Ishikawa (cell line): ENCODE measurements at regions not wholly inside any gene's neighbourhood (a gene's known extent, or its start where the extent isn't known, plus 50 kb on each side); places are given as distances from the start of the nearest gene placed in this dataset.

ENCODE experiments used
- CEBPB ChIP-seq: IDR thresholded peaks from 2 replicates; pipeline ENCODE4 v1.6.1; 2012
- CREB1 ChIP-seq: IDR thresholded peaks from 2 replicates; pipeline ENCODE4 v1.6.1; 2012; ENCODE audit warnings: low read depth
- EGR1 ChIP-seq: IDR thresholded peaks from 2 replicates; pipeline ENCODE4 v1.6.1; 2012
- EP300 ChIP-seq: IDR thresholded peaks from 2 replicates; pipeline ENCODE4 v1.6.1; 2012; ENCODE audit warnings: borderline replicate concordance
- FOXM1 ChIP-seq: IDR thresholded peaks from 2 replicates; pipeline ENCODE4 v1.6.1; 2012; ENCODE audit warnings: low read depth, borderline replicate concordance
- NFIC ChIP-seq: IDR thresholded peaks from 2 replicates; pipeline ENCODE4 v1.6.1; 2012
- RAD21 ChIP-seq: IDR thresholded peaks from 2 replicates; pipeline ENCODE4 v1.6.1; 2012; ENCODE audit warnings: low read depth
- TAF1 ChIP-seq: IDR thresholded peaks from 2 replicates; pipeline ENCODE4 v1.6.1; 2012; ENCODE audit warnings: low read depth, mild to moderate bottlenecking
- TCF12 ChIP-seq: IDR thresholded peaks from 2 replicates; pipeline ENCODE4 v1.6.1; 2012; ENCODE audit warnings: low read depth
- TEAD4 ChIP-seq: IDR thresholded peaks from 2 replicates; pipeline ENCODE4 v1.6.1; 2012
- YY1 ChIP-seq: IDR thresholded peaks from 2 replicates; pipeline ENCODE4 v1.6.1; 2012; ENCODE audit warnings: low read depth
- ZBTB7A ChIP-seq: IDR thresholded peaks from 2 replicates; pipeline ENCODE4 v1.6.1; 2012; ENCODE audit warnings: low read depth
- TF ChIP-seq, protein P1 (sequence below): IDR thresholded peaks from 2 replicates; pipeline ENCODE4 v1.6.1; 2012
- TF ChIP-seq, protein P2 (sequence below): IDR thresholded peaks from 2 replicates; pipeline ENCODE4 v1.6.1; 2012; ENCODE audit warnings: low read depth, mild to moderate bottlenecking
- TF ChIP-seq, protein P3 (sequence below): IDR thresholded peaks from 2 replicates; pipeline ENCODE4 v1.6.1; 2012

DNA sequence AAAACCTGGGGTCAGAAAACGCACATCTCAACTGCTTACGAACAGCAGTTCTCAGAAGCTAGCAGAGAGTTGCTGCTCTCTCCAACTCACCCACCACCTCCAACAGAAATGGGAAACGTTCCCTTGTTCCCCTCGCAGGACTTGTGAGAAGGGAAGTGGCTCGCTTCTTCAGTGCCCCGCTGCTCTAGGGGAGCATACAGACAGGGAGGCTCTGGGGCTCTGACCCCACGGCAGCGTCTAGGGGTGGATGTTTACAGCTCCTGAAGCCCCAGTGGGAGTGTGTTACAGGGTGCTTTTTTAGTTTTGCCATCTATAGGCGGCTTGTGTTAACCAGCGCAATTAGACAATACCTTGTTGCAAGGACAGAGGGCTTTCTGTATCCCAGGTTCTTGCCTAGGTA is 267.7 kb upstream of the ACTBL2 start:
- TF ChIP-seq, protein P1, sequence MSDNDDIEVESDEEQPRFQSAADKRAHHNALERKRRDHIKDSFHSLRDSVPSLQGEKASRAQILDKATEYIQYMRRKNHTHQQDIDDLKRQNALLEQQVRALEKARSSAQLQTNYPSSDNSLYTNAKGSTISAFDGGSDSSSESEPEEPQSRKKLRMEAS = no peak
- TF ChIP-seq RAD21 (no peak), ZBTB7A (no peak), NFIC (no peak), CEBPB (no peak), EP300 (no peak)
- TF ChIP-seq, protein P2, sequence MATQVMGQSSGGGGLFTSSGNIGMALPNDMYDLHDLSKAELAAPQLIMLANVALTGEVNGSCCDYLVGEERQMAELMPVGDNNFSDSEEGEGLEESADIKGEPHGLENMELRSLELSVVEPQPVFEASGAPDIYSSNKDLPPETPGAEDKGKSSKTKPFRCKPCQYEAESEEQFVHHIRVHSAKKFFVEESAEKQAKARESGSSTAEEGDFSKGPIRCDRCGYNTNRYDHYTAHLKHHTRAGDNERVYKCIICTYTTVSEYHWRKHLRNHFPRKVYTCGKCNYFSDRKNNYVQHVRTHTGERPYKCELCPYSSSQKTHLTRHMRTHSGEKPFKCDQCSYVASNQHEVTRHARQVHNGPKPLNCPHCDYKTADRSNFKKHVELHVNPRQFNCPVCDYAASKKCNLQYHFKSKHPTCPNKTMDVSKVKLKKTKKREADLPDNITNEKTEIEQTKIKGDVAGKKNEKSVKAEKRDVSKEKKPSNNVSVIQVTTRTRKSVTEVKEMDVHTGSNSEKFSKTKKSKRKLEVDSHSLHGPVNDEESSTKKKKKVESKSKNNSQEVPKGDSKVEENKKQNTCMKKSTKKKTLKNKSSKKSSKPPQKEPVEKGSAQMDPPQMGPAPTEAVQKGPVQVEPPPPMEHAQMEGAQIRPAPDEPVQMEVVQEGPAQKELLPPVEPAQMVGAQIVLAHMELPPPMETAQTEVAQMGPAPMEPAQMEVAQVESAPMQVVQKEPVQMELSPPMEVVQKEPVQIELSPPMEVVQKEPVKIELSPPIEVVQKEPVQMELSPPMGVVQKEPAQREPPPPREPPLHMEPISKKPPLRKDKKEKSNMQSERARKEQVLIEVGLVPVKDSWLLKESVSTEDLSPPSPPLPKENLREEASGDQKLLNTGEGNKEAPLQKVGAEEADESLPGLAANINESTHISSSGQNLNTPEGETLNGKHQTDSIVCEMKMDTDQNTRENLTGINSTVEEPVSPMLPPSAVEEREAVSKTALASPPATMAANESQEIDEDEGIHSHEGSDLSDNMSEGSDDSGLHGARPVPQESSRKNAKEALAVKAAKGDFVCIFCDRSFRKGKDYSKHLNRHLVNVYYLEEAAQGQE = no peak

DNA sequence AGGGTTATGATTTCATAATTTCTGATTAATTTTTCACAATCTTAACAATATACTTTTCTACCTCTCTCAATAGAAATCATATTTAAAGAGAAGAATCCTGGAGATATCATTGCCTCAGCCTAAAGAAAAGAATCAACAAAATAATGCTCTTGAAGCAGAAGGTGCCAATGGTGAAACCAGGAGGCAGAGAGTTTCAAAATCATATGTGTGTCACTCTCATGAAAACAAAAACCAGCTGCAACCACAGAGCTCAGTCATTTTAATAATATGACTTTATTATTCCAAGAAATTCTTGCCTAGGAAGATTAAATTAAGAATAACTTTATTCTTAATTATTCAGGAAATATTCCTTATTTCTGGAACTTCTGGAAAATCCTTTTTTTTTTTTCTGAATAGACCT is 266.8 kb upstream of the ACTBL2 start:
- no peak for TF ChIP-seq RAD21
- TF ChIP-seq EGR1 = no peak
- TF ChIP-seq FOXM1 = no peak
- TF ChIP-seq TCF12 = no peak
- TF ChIP-seq NFIC = no peak
- TF ChIP-seq, protein P2 = no peak
- no peak for TF ChIP-seq CREB1
- TF ChIP-seq, protein P1 = no peak
- TF ChIP-seq, protein P3, sequence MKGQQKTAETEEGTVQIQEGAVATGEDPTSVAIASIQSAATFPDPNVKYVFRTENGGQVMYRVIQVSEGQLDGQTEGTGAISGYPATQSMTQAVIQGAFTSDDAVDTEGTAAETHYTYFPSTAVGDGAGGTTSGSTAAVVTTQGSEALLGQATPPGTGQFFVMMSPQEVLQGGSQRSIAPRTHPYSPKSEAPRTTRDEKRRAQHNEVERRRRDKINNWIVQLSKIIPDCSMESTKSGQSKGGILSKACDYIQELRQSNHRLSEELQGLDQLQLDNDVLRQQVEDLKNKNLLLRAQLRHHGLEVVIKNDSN = no peak
- TF ChIP-seq YY1 = no peak
- TF ChIP-seq TAF1 = no peak
- no peak for TF ChIP-seq ZBTB7A
- TF ChIP-seq TEAD4 = no peak

DNA sequence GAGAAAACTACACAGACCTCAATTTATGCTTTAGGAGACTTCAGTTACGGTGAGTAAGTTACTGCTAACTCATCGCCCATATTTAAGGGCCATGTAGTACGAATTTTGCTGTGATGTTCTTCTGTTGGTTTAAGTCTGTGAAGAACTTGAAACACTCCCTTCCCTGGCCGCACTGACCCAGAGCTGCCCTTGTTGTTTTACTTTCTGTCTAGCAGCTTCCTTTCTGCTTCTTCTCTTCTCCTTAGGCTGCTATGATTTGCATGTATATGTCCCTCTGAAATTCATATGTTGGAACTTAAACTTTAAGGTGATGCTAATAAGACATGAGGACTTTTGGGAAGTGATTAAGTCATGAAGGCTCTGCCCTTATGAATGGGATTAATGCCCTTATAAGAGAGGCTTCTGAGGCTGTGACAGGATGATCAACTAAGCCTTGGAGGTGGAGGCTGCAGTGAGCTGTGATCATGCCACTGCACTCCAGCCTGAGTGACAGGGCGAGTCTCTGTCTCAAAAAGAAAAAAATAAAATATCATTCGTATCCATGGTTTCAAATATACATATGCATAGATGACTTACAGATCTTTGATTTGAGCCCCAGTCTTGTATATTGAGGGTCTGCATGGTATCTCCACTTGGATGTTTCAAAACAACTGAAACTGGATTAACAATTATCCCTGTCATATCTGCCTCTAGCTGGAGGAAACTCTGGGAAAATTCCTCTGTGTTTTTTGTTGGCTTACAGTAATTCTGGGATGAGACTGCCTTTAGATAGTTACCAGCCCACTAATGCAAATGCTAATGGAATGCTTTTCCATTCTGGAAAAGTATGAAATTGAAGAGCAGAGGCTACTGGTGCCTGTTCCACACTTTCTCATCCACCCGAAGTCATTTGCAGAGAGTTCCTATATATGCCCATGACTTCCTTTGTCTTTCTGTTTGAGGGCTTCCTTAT is 263.4 kb upstream of the ACTBL2 start:
- TF ChIP-seq YY1 (no peak), NFIC (no peak), FOXM1 (no peak), EGR1 (no peak), RAD21 (no peak), TCF12 (no peak), EP300 (no peak), CREB1 (no peak), TEAD4 (no peak), ZBTB7A (no peak), TAF1 (no peak), CEBPB (no peak)
- TF ChIP-seq, protein P2 = no peak
- TF ChIP-seq, protein P1 = no peak
- TF ChIP-seq, protein P3 = no peak

DNA sequence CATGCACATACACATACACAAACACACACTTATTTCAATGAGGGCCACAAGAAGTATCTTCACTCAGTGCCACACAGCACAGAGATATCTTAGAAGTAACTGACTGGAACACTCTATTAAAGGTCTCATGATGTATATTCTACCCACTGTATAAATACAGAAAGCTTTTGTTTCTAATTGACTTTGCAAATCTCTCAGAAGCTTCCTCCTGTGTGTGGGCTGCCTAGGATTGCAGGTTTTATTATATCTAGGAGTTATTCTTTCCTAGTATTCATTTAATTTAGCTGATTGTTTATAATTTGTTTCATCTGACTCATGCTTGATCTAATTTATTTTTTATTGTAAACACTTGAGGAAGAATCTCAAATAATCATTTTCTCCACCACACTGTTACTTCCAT is 262.4 kb upstream of the ACTBL2 start:
- no peak for TF ChIP-seq NFIC
- no peak for TF ChIP-seq TCF12
- no peak for TF ChIP-seq RAD21
- TF ChIP-seq FOXM1 = no peak
- no peak for TF ChIP-seq ZBTB7A
- TF ChIP-seq CREB1 = no peak
